Superior temporal gyrus (tissue), 1 donor: ENCODE measurements at regions not wholly inside any gene's neighbourhood (a gene's known extent, or its start where the extent isn't known, plus 50 kb on each side); places are given as distances from the start of the nearest gene placed in this dataset.
A peak's percentile ranks its signal among the peaks of the same experiment; 100 is the strongest.
"Not testable (repeated sequence)": the region's sequence is repeated elsewhere in the genome, so short reads cannot be mapped to it uniquely, and the experiment has no call there.

Source experiments
- DNase-seq: peaks from one replicate; pipeline ENCODE4 v3.0.0-alpha.2; 2016; ENCODE audit errors: extremely low spot score

GRCh38 chrX:115357326-115358120 lies 68.0 kb downstream of the LUZP4 start:
- DNase-seq = no peak

- DNase-seq = not testable (repeated sequence)
Observed at GRCh38 chrX:115359508-115359907, 70.0 kb downstream of the LUZP4 start.

GRCh38 chrX:115360220-115360781 lies 70.8 kb downstream of the LUZP4 start:
- DNase-seq = no peak

- no peak for DNase-seq
Observed at GRCh38 chrX:115362334-115363095, 73.0 kb downstream of the LUZP4 start.

GRCh38 chrX:115363372-115363771 lies 73.9 kb downstream of the LUZP4 start:
- DNase-seq = no peak

GRCh38 chrX:115363897-115364296 lies 74.4 kb downstream of the LUZP4 start:
- no peak for DNase-seq

GRCh38 chrX:115364670-115365069 lies 75.2 kb downstream of the LUZP4 start:
- no peak for DNase-seq

- peak; percentile 12 for DNase-seq
Observed at GRCh38 chrX:115366535-115366934, 77.0 kb downstream of the LUZP4 start.

GRCh38 chrX:115367455-115367854 lies 77.9 kb downstream of the LUZP4 start:
- peak; percentile 41 for DNase-seq

GRCh38 chrX:115367951-115368350 lies 78.4 kb downstream of the LUZP4 start:
- DNase-seq = peak; percentile 74

GRCh38 chrX:115368876-115369275 lies 79.4 kb downstream of the LUZP4 start:
- no peak for DNase-seq

GRCh38 chrX:115372152-115372551 lies 82.6 kb downstream of the LUZP4 start:
- no peak for DNase-seq

- no peak for DNase-seq
Observed at GRCh38 chrX:115373308-115373707, 83.8 kb downstream of the LUZP4 start.

GRCh38 chrX:115378471-115378870 lies 89.0 kb downstream of the LUZP4 start:
- DNase-seq = no peak

GRCh38 chrX:115387327-115387726 lies 97.8 kb downstream of the LUZP4 start:
- no peak for DNase-seq

GRCh38 chrX:115388879-115389278 lies 99.4 kb downstream of the LUZP4 start:
- no peak for DNase-seq

- no peak for DNase-seq
Observed at GRCh38 chrX:115390078-115390477, 100.6 kb downstream of the LUZP4 start.

GRCh38 chrX:115392031-115392430 lies 102.5 kb downstream of the LUZP4 start:
- no peak for DNase-seq

GRCh38 chrX:115392871-115393270 lies 103.4 kb downstream of the LUZP4 start:
- DNase-seq = no peak

GRCh38 chrX:115393271-115393670 lies 103.8 kb downstream of the LUZP4 start:
- no peak for DNase-seq

GRCh38 chrX:115394806-115395205 lies 105.3 kb downstream of the LUZP4 start:
- DNase-seq = peak; percentile 62

- no peak for DNase-seq
Observed at GRCh38 chrX:115399306-115399705, 109.8 kb downstream of the LUZP4 start.

GRCh38 chrX:115400960-115401359 lies 111.4 kb downstream of the LUZP4 start:
- DNase-seq = no peak
